Hippocampal formation (tissue), 2 donors: ENCODE measurements at regions not wholly inside any gene's neighbourhood (a gene's known extent, or its start where the extent isn't known, plus 50 kb on each side); places are given as distances from the start of the nearest gene placed in this dataset.
A peak's percentile ranks its signal among the peaks of the same experiment; 100 is the strongest.
"Not testable (repeated sequence)": the region's sequence is repeated elsewhere in the genome, so short reads cannot be mapped to it uniquely, and the experiment has no call there.

Experiments used
- DNase-seq, 2 donors: peaks; one replicate each; lab custom pipeline; 2025; lab: John Stamatoyannopoulos, UW

DNA sequence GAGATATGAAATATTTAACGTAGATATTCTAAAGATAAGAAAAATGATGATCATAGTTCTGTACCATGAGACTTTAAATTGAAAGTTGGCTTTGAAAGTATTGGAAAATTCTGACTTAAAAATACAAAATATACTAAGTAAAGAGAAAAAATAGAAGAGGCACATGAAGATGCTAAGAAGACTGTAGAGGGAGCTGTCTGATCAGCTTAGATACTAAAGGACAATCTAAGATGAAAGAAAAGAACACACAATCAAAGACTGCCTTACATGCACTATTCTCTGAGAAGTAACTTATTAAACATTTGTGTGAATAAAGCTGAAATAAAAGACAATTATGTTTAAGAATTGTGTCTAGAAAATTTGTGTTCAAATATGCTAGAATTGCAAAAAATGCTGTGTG is 55.1 kb downstream of the RBMXL2 start:
- peak in 1 of 2 donors; percentile 78 for DNase-seq

DNA sequence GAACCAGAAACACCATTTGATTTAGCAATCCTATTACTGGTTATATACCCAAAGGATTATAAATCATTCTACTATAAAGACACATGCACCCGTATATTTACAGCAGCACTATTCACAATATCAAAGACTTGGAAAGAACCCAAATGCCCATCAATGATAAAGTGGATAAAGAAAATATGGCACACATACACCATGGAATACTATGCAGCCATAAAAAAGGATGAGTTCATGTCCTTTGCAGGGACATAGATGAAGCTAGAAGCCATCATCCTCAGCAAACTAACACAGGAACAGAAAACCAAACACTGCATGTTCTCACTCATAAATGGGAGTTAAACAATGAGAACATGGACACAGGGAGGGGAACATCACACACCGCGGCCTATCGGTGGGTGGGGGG is 61.3 kb downstream of the RBMXL2 start:
- not testable (repeated sequence) for DNase-seq

DNA sequence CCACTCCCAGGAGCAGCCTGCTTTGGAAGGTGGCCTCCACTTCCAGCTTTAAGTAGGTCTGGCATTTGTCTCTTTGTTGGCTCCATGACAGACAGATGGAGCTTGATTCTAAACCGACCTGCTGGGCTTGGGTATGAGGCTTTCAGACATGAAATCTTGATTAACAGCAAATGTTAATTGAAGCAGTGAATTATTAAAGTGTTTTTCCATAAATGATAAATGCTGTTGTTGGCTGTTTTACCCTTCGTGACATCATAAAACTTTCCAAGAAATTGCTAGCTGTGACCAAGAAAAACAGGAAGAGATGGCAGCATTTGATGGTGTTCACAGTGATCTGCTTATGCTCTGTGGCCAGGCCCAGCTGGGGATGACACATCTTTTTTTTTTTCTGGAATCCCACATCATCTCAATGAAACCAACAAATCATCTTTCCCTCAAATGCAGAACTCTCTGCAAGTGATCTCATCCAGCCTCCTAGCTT is 66.1 kb downstream of the RBMXL2 start:
- no peak for DNase-seq

DNA sequence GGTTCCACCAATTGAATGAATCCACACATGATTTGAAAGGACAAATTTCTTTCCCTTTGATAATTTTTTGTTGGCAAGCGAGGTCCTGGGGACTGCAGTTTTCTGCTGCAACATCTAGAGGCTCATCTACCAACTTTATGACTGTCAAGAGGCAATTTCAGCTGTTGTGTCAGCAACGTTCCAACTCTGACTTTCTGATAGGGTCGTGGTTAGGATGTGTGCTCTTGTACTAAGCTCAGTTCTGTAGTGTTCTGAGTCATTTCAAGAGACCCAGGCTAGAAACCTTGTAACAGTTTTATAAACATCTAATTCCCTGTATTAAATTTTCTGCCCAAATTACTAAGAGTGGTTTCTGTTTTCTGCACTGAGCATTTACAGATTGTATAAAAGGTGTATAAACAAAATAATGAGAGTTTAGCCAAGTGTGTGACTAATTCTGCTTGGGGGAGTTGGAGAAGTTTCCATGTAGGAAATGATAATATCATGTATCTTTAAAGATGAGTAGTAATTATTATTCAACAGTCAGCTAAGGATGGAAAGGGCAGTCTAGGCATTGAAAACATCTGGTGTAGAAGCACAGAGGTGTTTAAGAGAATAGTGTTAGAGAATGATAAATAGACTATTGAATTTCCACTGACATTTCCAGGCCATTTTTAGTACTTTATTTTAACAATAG is 72.2 kb downstream of the RBMXL2 start:
- DNase-seq, result no peak

DNA sequence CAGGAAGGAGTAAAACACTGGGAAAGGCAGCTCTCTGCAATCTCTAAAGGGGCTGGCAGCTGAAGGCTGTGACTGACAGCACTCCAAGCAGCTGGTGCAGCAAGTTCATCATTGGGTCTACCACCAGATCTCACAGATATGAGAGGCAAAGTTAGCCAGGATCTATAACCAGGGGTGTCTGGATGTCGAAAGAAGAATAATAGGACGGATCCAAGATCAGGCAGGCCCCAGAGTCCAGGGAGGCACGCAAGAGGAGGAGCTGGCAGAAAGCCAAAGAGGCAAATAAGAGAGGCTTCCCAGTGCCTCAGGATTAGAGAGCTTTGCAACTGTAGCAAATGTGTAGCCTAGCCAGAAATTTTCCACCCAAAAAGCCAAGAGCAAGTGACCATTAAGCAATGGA is 77.1 kb downstream of the RBMXL2 start:
- no peak for DNase-seq

DNA sequence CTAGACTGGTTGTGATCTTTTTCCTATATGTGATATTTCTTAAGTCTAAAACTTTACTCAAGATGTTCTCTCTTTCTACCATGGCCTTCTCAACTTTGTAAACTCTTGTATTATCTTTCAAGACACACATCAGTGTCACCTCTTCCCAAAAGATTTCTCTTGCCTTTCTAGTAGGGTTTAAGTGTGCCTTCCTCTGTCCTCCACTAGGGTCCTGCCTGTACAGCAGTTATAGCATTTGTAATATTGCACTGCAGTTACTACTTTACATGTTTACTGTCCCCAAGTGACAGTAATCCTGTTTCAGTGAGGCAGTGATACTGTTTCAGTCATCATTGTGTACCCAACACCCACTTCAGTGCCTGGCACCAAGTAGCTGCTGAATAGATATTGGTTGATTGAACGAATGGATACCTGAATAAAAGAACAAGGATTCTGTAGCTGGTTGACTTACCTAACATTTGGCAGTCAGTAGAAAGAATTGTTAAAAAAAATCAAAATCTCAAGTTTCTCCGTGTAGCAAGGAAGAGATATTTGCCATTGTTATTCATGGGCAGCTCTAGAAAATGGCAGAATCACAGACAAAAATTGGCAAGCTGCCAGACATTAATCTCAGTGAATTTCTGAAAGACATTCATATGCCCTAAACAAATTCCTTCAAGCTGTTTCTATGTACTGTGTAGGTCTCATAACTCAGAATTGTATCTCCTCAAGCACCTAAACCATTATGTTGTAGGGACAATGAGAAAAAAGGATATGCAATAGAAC is 79.4 kb downstream of the RBMXL2 start:
- DNase-seq, result no peak

DNA sequence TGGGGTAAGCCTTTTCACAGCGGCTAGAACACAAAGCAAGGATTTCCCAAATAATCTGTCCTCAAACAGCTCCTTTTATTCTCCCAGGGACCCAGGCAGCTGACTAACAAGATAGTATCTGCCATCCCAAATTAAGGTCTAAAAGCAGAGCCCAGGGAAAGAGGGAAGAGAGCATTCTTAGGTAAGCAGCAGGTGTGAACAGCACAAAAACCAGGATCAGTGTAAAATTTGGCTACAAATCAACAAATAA is 79.9 kb downstream of the RBMXL2 start:
- no peak for DNase-seq

DNA sequence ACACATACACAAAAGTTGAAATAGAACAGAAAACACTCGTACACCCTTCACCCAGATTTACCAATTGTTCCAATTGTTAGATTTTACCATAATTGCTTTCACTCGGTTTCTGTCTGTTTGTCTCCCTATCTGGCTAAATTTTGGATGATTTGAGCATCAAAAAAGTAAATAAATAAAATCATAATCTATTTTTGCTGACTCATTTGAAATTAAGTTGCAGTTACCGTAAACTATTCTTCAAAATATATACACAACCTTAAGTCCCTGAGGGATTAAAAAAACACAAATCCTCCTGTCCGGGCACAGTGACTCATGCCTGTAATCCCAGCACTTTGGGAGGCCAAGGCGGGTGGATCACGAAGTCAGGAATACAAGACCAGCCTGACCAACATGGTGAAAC is 81.3 kb upstream of the SYT9 start:
- DNase-seq, result no peak

DNA sequence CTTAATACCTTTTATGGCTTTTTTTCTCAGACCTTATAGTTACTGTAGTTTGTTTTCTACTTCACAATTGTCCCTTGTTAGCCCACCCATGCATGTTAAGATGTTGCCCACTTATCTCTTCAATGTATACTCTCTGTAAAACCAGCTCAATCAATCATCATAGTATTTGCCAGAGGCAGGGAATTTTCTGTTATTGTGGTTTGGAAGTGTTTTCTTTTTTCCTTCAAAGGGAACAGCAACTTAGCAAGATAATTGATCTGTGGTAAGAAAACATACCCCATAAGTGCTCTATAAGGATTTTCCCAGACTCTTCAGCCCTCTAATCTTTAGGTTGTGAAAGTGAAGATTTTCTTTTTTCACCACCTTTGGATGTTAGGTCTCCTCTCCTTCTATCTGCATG is 76.7 kb upstream of the SYT9 start:
- DNase-seq, result no peak

DNA sequence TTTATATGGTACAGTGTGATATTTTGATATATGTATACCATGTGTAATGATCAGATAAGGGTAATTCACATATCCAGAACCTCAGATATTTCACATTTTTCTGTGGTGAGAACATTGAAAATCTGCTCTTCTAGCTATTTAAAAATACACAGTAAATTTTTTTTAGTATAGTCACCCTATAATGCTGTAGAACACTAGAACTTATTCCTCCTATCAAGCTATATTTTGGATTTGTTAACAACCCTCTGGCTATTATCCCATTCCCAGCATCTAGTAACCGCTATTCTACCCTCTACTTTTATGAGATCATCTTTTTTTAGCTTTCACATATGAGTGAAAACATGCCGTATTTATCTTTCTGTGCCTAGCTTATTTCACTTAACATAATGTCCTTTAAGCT is 65.5 kb upstream of the SYT9 start:
- DNase-seq, result no peak

DNA sequence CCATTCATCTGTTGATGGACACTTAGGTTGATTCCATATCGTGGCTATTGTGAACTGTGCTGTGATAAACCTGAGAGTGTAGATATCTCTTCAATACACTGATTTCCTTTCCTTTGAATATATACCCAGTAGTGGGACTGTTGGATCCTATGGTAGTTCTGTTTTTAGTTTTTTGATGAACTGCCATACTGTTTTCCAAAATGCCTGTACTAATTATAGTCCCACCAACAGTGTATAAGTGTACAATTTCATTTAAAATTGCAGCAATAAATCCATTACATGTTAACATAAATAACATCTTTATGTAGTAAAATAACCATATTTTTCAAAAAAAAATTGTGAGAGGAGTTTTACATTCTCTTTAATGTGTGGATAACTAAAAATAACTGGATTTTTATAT is 65.0 kb upstream of the SYT9 start:
- no peak for DNase-seq

DNA sequence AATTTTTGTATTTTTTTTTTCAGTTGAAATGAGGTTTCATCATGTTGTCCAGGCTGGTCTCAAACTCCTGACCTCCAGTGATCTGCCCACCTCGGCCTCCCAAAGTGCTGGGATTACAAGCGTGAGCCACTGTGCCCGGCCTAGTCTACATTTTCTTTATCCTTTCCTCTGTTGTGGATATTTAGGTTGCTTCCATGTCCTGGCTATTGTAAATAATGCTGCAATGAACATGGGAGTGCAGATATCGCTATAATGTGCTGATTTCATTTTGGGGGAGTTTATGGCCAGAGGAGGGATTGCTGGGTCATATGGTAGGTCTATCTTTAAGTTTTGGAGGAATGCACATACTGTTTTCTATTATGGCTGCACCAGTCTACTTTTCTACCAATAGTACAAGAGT is 58.9 kb upstream of the SYT9 start:
- DNase-seq, result not testable (repeated sequence)

DNA sequence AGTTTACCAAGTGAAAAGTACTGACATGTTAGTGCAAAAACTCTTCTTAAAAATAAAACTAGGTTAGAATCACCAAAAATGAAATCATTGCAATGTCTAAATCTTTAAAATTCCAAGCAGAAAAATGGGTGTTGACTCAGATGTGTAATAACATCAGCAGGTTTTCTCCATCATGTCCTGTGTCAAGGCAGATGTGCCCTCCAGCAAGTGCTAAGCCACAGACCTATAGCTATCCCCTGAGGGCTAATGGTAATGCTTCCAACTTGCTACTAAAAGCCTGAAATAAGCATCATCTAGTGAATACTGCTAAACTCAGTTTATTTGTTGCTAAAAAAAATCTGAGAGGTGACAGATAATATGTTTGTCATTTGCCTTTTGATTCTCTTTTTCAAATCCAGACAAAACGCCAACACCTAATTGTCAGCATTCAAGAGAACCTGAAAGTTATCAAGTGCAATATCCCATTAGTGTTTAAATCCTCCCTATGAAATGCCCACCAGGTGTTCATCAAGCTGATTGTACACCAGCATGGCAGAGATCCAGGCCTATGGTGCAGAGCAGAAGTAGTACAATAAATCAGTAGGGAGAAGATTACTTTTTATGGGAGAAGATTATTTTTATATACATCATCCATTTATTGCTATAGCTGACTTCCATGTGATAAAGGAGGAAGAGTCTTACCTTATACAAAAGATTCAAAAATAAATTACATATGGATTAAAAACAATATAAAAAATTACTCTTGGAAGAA is 55.1 kb upstream of the SYT9 start:
- DNase-seq, result no peak

DNA sequence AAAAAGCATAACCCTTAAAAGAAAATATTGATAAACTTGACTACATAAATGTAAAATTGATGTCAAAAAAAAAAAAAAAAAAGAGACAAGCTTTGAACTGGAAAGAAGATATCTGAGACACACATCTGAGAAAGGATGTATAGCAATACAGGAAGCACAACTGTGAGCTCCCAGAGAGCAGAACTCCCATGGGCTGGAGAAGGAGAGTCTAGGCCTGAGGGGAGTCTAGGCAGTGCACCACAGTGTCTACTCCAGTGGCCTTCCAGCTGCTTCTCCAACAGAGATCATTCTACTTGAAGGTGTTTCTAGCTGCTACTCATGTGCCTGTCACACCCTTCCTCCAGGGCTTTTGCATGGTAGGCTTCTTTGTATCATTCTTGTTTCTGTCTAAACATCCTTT is 54.2 kb upstream of the SYT9 start:
- no peak for DNase-seq
